ENCODE measurements at regions not wholly inside any gene's neighbourhood (a gene's known extent, or its start where the extent isn't known, plus 50 kb on each side); places are given as distances from the start of the nearest gene placed in this dataset.
A peak's percentile ranks its signal among the peaks of the same experiment; 100 is the strongest.

GRCh38 chr3:177906578-177907229 is 629.5 kb upstream of the KCNMB2 start:
- H3K18ac ChIP-seq (ENCODE audit: extremely low read depth, low read length), result no peak overlapping the region
- H2AK5ac ChIP-seq (ENCODE audit: low read depth, low read length), result no peak overlapping the region
- WGBS, 2 experiments (ENCODE audit: extremely low coverage in 1 of 2, insufficient coverage in 1 of 2, insufficient read length in 1 of 2, insufficient replicate concordance in 2 of 2, low coverage in 1 of 2, low lambda C conversion rate in 2 of 2, missing lambda C conversion rate in 1 of 2), result 92% methylated on average over 5 of the region's 5 CpGs; no CpG with 5 or more reads in 1 of the 2 experiments
- H2BK5ac ChIP-seq (ENCODE audit: low read depth, low read length), result no peak overlapping the region
- H4K91ac ChIP-seq (replicated peaks; ENCODE audit: insufficient read length, low read length), result no peak overlapping the region
- no peaks in the 10 kb centered on the region for H3K79me2 ChIP-seq (ENCODE audit: control insufficient read depth in 1 of 2, insufficient read depth in 2 of 2, low read length in 2 of 2)
- H2BK12ac ChIP-seq (ENCODE audit: low read depth, low read length), result no peak overlapping the region
- H3K4me1 ChIP-seq (replicated peaks in 1 of 4; ENCODE audit: control insufficient read depth in 3 of 4, insufficient read depth in 4 of 4, low read length in 3 of 4), result peaks cover 0 to 3% (median 0%) of the 10 kb centered on the region in 4 experiments; a peak in 1 of 7 replicates
- no peak overlapping the region for H3K4me3 ChIP-seq (ENCODE audit: extremely low read depth in 1 of 4, insufficient read depth in 2 of 4, low read depth in 3 of 4, low read length in 4 of 4)
- H2AFZ ChIP-seq (ENCODE audit: low read length), result no peak overlapping the region
- H3K23ac ChIP-seq (ENCODE audit: insufficient read length), result no peak overlapping the region
- H3K23me2 ChIP-seq (ENCODE audit: low read depth, low read length), result no peaks in the 10 kb centered on the region
- no peak overlapping the region for H2BK120ac ChIP-seq (replicated peaks; ENCODE audit: low read depth, low read length)
- H2BK20ac ChIP-seq (ENCODE audit: low read length), result no peak overlapping the region
- H4K20me1 ChIP-seq (replicated peaks in 1 of 2; ENCODE audit: control insufficient read depth in 1 of 2, insufficient read depth in 2 of 2, low read length in 2 of 2), result no peaks in the 10 kb centered on the region
- H4K5ac ChIP-seq (ENCODE audit: insufficient read length, low read depth, low read length), result no peak overlapping the region
- H3K4me2 ChIP-seq (ENCODE audit: insufficient read depth in 1 of 2, low read depth in 2 of 2, low read length in 2 of 2), result no peak overlapping the region
- H3K36me3 ChIP-seq (ENCODE audit: control insufficient read depth in 2 of 4, insufficient read depth in 4 of 4, low read length in 3 of 4), result no peaks in the 10 kb centered on the region
- no peaks in the 10 kb centered on the region for H3K27me3 ChIP-seq (replicated peaks in 1 of 4; ENCODE audit: control insufficient read depth in 3 of 4, extremely low read depth in 1 of 4, insufficient read depth in 3 of 4, low read length in 3 of 4)
- no peaks in the 10 kb centered on the region for H3K9me3 ChIP-seq (ENCODE audit: insufficient read depth in 2 of 2, low read depth in 1 of 2, low read length in 1 of 2)
- no peak overlapping the region for H3K9ac ChIP-seq (replicated peaks in 1 of 4; ENCODE audit: extremely low read depth in 1 of 4, low read depth in 3 of 4, low read length in 3 of 4)
- no peak overlapping the region for H3K4ac ChIP-seq (replicated peaks; ENCODE audit: insufficient read length, low read depth, low read length)
- CTCF ChIA-PET (ENCODE audit: partially characterized antibody), result interaction anchor here (1.0 to 1.3 kb wide), 3 partner anchors 14 to 479 kb away, joined by 3 to 5 read pairs (median 3); no protein-coding TSS in a partner anchor
- POLR2A ChIA-PET (ENCODE audit: partially characterized antibody), result no interaction called here
- peak overlapping the region; percentile 92 for H3K14ac ChIP-seq (ENCODE audit: insufficient read length)
- FAIRE-seq, result no peak
- no peaks in the 10 kb centered on the region for H3K79me1 ChIP-seq (ENCODE audit: low read depth, low read length)
- no peak overlapping the region for H2BK15ac ChIP-seq (ENCODE audit: low read length)
- no peak overlapping the region for H4K8ac ChIP-seq (ENCODE audit: extremely low read depth, insufficient read depth, low read length)
- H3K27ac ChIP-seq (ENCODE audit: low read depth, low read length), result no peak overlapping the region
- no peak overlapping the region for H3K56ac ChIP-seq (replicated peaks; ENCODE audit: insufficient read length, low read depth, low read length)
- no peak for DNase-seq (ENCODE audit: low read depth in 1 of 2, low spot score in 2 of 2)
- TF ChIP-seq SIX5 (IDR thresholded peaks at IDR 0.05; ENCODE audit: low read depth, low read length) (no peak), PHF8 (conservative IDR thresholded peaks at IDR 0.05; ENCODE audit: low read depth, low read length) (no peak), RXRA (IDR thresholded peaks at IDR 0.05; ENCODE audit: insufficient read depth, low read depth, low read length) (no peak), GTF2F1 (IDR thresholded peaks at IDR 0.05; ENCODE audit: borderline replicate concordance, low read depth, low read length) (no peak), SUZ12 (IDR thresholded peaks at IDR 0.05; ENCODE audit: low read length) (no peak)
